ENCODE measurements at regions not wholly inside any gene's neighbourhood (a gene's known extent, or its start where the extent isn't known, plus 50 kb on each side); places are given as distances from the start of the nearest gene placed in this dataset.
"Not testable (repeated sequence)": the region's sequence is repeated elsewhere in the genome, so short reads cannot be mapped to it uniquely, and the experiment has no call there.

DNA sequence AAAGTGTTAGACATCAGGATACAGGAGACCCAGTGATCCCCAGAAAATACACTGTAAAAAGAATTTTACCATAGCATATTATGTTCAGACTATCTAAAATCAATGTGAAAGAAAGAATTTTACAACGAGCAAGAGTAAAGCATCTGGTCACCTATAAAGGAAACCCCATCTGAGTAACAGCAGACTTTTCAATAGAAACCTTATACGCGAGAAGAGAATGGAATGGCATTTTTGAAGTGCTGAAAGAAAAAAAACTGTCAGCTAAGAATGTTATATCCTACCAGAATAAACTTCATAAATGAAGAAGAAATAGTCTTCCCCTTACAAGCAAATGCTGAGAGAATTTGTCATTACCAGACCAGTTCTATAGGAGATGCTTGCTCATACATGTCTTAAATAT lies 532.1 kb upstream of the NR5A2 start:
- no peak overlapping the region for H2AFZ ChIP-seq (ENCODE audit: low read length)
- TF ChIP-seq, protein P1, sequence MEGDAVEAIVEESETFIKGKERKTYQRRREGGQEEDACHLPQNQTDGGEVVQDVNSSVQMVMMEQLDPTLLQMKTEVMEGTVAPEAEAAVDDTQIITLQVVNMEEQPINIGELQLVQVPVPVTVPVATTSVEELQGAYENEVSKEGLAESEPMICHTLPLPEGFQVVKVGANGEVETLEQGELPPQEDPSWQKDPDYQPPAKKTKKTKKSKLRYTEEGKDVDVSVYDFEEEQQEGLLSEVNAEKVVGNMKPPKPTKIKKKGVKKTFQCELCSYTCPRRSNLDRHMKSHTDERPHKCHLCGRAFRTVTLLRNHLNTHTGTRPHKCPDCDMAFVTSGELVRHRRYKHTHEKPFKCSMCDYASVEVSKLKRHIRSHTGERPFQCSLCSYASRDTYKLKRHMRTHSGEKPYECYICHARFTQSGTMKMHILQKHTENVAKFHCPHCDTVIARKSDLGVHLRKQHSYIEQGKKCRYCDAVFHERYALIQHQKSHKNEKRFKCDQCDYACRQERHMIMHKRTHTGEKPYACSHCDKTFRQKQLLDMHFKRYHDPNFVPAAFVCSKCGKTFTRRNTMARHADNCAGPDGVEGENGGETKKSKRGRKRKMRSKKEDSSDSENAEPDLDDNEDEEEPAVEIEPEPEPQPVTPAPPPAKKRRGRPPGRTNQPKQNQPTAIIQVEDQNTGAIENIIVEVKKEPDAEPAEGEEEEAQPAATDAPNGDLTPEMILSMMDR (IDR thresholded peaks at IDR 0.05; ENCODE audit: low read length), result no peak
- no peak for TF ChIP-seq EZH2 (IDR thresholded peaks at IDR 0.05; ENCODE audit: borderline replicate concordance, low read length)
- no peaks in the 10 kb centered on the region for H3F3A ChIP-seq (ENCODE audit: insufficient read depth, low read length)
- no peaks in the 10 kb centered on the region for H4K20me1 ChIP-seq (ENCODE audit: insufficient read depth, low read length)
- peaks cover 14% of the 10 kb centered on the region for H3K4me1 ChIP-seq (ENCODE audit: insufficient read depth, low read length, severe bottlenecking)
- H3K27ac ChIP-seq (ENCODE audit: low read depth, low read length, poor library complexity, severe bottlenecking), result no peak overlapping the region
- no peak overlapping the region for H3K4me3 ChIP-seq (ENCODE audit: low read depth, low read length, poor library complexity, severe bottlenecking)
- H3K36me3 ChIP-seq (ENCODE audit: insufficient read depth, low read length), result no peaks in the 10 kb centered on the region
- peaks cover 10% of the 10 kb centered on the region; the same call in 1 of the 2 replicates for H3K9me3 ChIP-seq (ENCODE audit: low read length)
- no peak overlapping the region for H3K4me2 ChIP-seq (ENCODE audit: low read length)
- no peaks in the 10 kb centered on the region for H3K79me2 ChIP-seq (ENCODE audit: insufficient read depth, low read length)
- no peak overlapping the region for H3K9ac ChIP-seq (ENCODE audit: low read length)
- no peaks in the 10 kb centered on the region for H3K27me3 ChIP-seq (ENCODE audit: insufficient read depth, low read length)
- no peaks in the 10 kb centered on the region for H3K9me2 ChIP-seq (ENCODE audit: low read depth, low read length)

DNA sequence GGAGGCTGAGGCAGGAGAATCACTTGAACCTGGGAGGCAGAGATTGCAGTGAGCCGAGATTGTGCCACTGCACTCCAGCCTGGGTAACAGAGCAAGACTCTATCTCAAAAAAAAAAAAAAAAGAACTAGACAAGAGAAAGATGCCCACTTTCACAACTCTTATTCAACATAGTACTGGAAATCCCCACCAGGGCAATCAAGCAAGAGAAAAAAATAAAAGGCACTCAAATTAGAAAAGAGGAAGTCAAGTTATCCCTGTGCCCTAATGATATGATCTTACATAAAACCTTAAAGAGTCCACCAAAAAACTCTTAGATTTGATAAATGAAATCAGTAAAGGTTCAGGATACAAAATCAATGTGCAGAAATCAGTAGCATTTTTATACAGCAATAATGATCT lies 528.7 kb upstream of the NR5A2 start:
- H3K27ac ChIP-seq (ENCODE audit: low read depth, low read length, poor library complexity, severe bottlenecking), result peak overlapping the region; percentile 58
- not testable (repeated sequence) for H3F3A ChIP-seq (ENCODE audit: insufficient read depth, low read length); H3K4me2 ChIP-seq (ENCODE audit: low read length); H2AFZ ChIP-seq (ENCODE audit: low read length); H3K27me3 ChIP-seq (ENCODE audit: insufficient read depth, low read length); H3K79me2 ChIP-seq (ENCODE audit: insufficient read depth, low read length); H3K9ac ChIP-seq (ENCODE audit: low read length); H3K9me2 ChIP-seq (ENCODE audit: low read depth, low read length); H4K20me1 ChIP-seq (ENCODE audit: insufficient read depth, low read length); H3K9me3 ChIP-seq (ENCODE audit: low read length); H3K36me3 ChIP-seq (ENCODE audit: insufficient read depth, low read length); H3K4me3 ChIP-seq (ENCODE audit: low read depth, low read length, poor library complexity, severe bottlenecking)
- H3K4me1 ChIP-seq (ENCODE audit: insufficient read depth, low read length, severe bottlenecking), result peaks cover 14% of the 10 kb centered on the region

DNA sequence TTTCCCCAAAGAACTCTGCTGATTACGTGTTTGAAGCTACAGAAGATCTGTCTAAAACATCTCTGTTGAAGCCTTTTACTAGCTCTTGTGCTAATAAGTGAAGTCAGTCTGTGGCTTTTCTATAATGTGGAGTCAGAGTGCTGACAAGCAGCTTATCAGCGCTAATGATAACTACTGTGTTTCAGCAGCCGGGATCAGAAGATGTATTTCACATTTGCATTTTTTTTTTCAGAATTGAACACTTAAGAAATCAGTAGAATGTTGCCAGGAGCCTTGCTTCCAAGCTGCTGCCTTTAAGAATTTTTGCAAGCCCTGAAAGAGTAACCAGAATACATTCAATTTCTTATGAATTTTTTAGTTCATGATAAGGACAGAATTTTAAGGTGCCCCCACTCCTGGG lies 519.4 kb upstream of the NR5A2 start:
- Histone ChIP-seq H3K4me3 (ENCODE audit: low read depth, low read length, poor library complexity, severe bottlenecking) (no peak overlapping the region), H3K9me2 (ENCODE audit: low read depth, low read length) (no peaks in the 10 kb centered on the region), H3K27ac (ENCODE audit: low read depth, low read length, poor library complexity, severe bottlenecking) (no peak overlapping the region), H3K9me3 (ENCODE audit: low read length) (no peaks in the 10 kb centered on the region), H3K36me3 (ENCODE audit: insufficient read depth, low read length) (no peaks in the 10 kb centered on the region), H3K4me2 (ENCODE audit: low read length) (no peak overlapping the region), H3K27me3 (ENCODE audit: insufficient read depth, low read length) (no peaks in the 10 kb centered on the region), H3K9ac (ENCODE audit: low read length) (no peak overlapping the region), H3F3A (ENCODE audit: insufficient read depth, low read length) (no peaks in the 10 kb centered on the region), H3K4me1 (ENCODE audit: insufficient read depth, low read length, severe bottlenecking) (peaks cover 21% of the 10 kb centered on the region), H2AFZ (ENCODE audit: low read length) (no peak overlapping the region), H3K79me2 (ENCODE audit: insufficient read depth, low read length) (no peaks in the 10 kb centered on the region), H4K20me1 (ENCODE audit: insufficient read depth, low read length) (no peaks in the 10 kb centered on the region)
- TF ChIP-seq, protein P1 (IDR thresholded peaks at IDR 0.05; ENCODE audit: low read length), result no peak
- no peak for TF ChIP-seq EZH2 (IDR thresholded peaks at IDR 0.05; ENCODE audit: borderline replicate concordance, low read length)

DNA sequence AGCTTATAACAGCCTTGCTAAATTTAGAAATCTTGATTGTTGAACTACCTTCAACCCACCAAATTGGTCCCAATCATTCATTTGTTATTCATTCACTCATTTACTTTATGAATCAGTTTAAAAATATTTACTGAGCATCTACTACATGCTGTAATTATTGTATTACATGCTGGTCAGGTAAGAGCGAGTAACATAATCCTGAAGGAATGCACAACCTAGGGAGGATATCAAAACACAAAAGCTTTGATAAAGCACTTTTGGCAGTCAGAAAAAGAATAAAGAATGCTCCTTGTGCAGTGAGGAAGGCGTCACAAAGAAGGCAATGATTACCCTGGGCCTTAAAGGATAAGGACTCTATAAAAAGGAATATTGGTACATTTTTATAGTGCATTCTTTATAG lies 518.9 kb upstream of the NR5A2 start:
- Histone ChIP-seq H3K36me3 (ENCODE audit: insufficient read depth, low read length) (no peaks in the 10 kb centered on the region), H3K27me3 (ENCODE audit: insufficient read depth, low read length) (no peaks in the 10 kb centered on the region), H3K27ac (ENCODE audit: low read depth, low read length, poor library complexity, severe bottlenecking) (no peak overlapping the region), H3F3A (ENCODE audit: insufficient read depth, low read length) (no peaks in the 10 kb centered on the region; the same call in 1 of the 2 replicates), H4K20me1 (ENCODE audit: insufficient read depth, low read length) (no peaks in the 10 kb centered on the region), H3K4me2 (ENCODE audit: low read length) (no peak overlapping the region), H3K9me2 (ENCODE audit: low read depth, low read length) (no peaks in the 10 kb centered on the region), H3K4me3 (ENCODE audit: low read depth, low read length, poor library complexity, severe bottlenecking) (no peak overlapping the region), H3K9ac (ENCODE audit: low read length) (no peak overlapping the region), H3K9me3 (ENCODE audit: low read length) (no peaks in the 10 kb centered on the region), H2AFZ (ENCODE audit: low read length) (no peak overlapping the region), H3K4me1 (ENCODE audit: insufficient read depth, low read length, severe bottlenecking) (peaks cover 21% of the 10 kb centered on the region), H3K79me2 (ENCODE audit: insufficient read depth, low read length) (no peaks in the 10 kb centered on the region)
- no peak for TF ChIP-seq EZH2 (IDR thresholded peaks at IDR 0.05; ENCODE audit: borderline replicate concordance, low read length)
- TF ChIP-seq, protein P1 (IDR thresholded peaks at IDR 0.05; ENCODE audit: low read length), result no peak

Measured in OCI-LY1 (cell line).